PC-3 (cell line): ENCODE measurements at regions not wholly inside any gene's neighbourhood (a gene's known extent, or its start where the extent isn't known, plus 50 kb on each side); places are given as distances from the start of the nearest gene placed in this dataset.
"Not testable (repeated sequence)": the region's sequence is repeated elsewhere in the genome, so short reads cannot be mapped to it uniquely, and the experiment has no call there.

Experiments used
- ATAC-seq: fragments of 200-7000 bp; cut with Tn5 transposase; 2 replicates; pipeline ENCODE4 v1.9.1; 2020; ENCODE audit warnings: mild to moderate bottlenecking, moderate library complexity
- BruUV-seq: library from RNA; stranded (reverse); fragments of 400-500 nt; replicated peaks from 2 replicates; lab custom pipeline; 2021; lab: Mats Ljungman, UMichigan
- CTCF ChIA-PET: fragments of 300-600 bp; sonication (Branson Sonifier 250); formaldehyde crosslinking; loops from one replicate; lab custom pipeline; 2022; ENCODE audit warnings: antibody characterized with exemption; lab: Charles Lee
- POLR2A ChIA-PET: fragments of 300-600 bp; sonication (Branson Sonifier 250); formaldehyde crosslinking; loops from one replicate; lab custom pipeline; 2022; ENCODE audit warnings: antibody characterized with exemption; ENCODE audit not compliant: unreplicated experiment; lab: Charles Lee
- DNase-seq: peaks from one replicate; pipeline ENCODE4 v3.0.0-alpha.2; 2015
- H2AFZ ChIP-seq: fragments of 300-600 bp; sonication (generic); 2 replicates; pipeline ENCODE4 v1.6.0; 2016; ENCODE audit warnings: antibody characterized with exemption, low read length
- H3F3A ChIP-seq: fragments of 300-600 bp; sonication (generic); one replicate; pipeline ENCODE4 v1.6.0; 2017; ENCODE audit warnings: antibody characterized with exemption, low read length, control low read depth, mild to moderate bottlenecking; ENCODE audit not compliant: unreplicated experiment
- H3K27ac ChIP-seq: fragments of 300-600 bp; sonication (generic); 2 replicates; pipeline ENCODE4 v1.5.1; 2016; ENCODE audit warnings: mild to moderate bottlenecking, low read length
- H3K27me3 ChIP-seq: fragments of 300-600 bp; sonication (generic); 2 replicates; pipeline ENCODE4 v1.6.1; 2016; ENCODE audit warnings: low read length, mixed read lengths
- H3K36me3 ChIP-seq: fragments of 300-600 bp; sonication (generic); 2 replicates; pipeline ENCODE4 v1.6.1; 2016; ENCODE audit warnings: low read depth, mixed run types, low read length, mixed read lengths
- H3K4me1 ChIP-seq: fragments of 300-600 bp; sonication (generic); 2 replicates; pipeline ENCODE4 v1.5.1; 2016; ENCODE audit warnings: low read length; ENCODE audit not compliant: insufficient read depth
- H3K4me2 ChIP-seq: fragments of 300-600 bp; sonication (generic); 2 replicates; pipeline ENCODE4 v1.6.0; 2016; ENCODE audit warnings: low read length
- H3K4me3 ChIP-seq: fragments of 300-600 bp; sonication (generic); 2 replicates; pipeline ENCODE4 v1.5.1; 2016; ENCODE audit warnings: mild to moderate bottlenecking, low read length, mixed read lengths
- H3K79me2 ChIP-seq: fragments of 300-600 bp; sonication (generic); 2 replicates; pipeline ENCODE4 v1.6.1; 2017; ENCODE audit warnings: low read length, mixed read lengths
- H3K9ac ChIP-seq: fragments of 300-600 bp; sonication (generic); 2 replicates; pipeline ENCODE4 v1.6.0; 2016; ENCODE audit warnings: mild to moderate bottlenecking, low read length
- H3K9me2 ChIP-seq: fragments of 300-600 bp; sonication (generic); replicated peaks from 2 replicates; pipeline ENCODE4 v1.6.1; 2016; ENCODE audit warnings: mixed run types, low read length, mixed read lengths
- H3K9me3 ChIP-seq: fragments of 300-600 bp; sonication (generic); 2 replicates; pipeline ENCODE4 v1.6.1; 2016; ENCODE audit warnings: low read length, mixed read lengths
- H4K20me1 ChIP-seq: fragments of 300-600 bp; sonication (generic); 2 replicates; pipeline ENCODE4 v1.6.1; 2016; ENCODE audit warnings: low read length, mixed read lengths
- CTCF ChIP-seq: fragments of 300-600 bp; sonication (generic); conservative IDR thresholded peaks from 2 replicates; pipeline ENCODE4 v1.5.1; 2017; ENCODE audit warnings: antibody characterized with exemption, low read depth, mild to moderate bottlenecking, low read length
- EZH2 ChIP-seq: fragments of 300-600 bp; sonication (generic); IDR thresholded peaks from one replicate; pipeline ENCODE4 v1.6.1; 2017; ENCODE audit warnings: antibody characterized with exemption, mild to moderate bottlenecking, low read length; ENCODE audit not compliant: unreplicated experiment
- EZH2phosphoT487 ChIP-seq: fragments of 300-600 bp; sonication (generic); IDR thresholded peaks from 2 replicates; pipeline ENCODE4 v1.6.1; 2018; ENCODE audit warnings: mild to moderate bottlenecking, antibody characterized with exemption, low read length, borderline replicate concordance
- intact Hi-C: fragments of 100-400 bp; cut with micrococcal nuclease; formaldehyde crosslinking; loops from 2 replicates; pipeline ENCODE4 v1.9.0; 2023

GRCh38 chr2:226464380-226464779 lies 335.2 kb downstream of the IRS1 start:
- no peaks in the 10 kb centered on the region for H3K9me3 ChIP-seq
- intact Hi-C loops = no loop called here
- BruUV-seq = no TSS peak

GRCh38 chr2:226463154-226463553 lies 336.5 kb downstream of the IRS1 start:
- Histone ChIP-seq H3K9me3 (no peaks in the 10 kb centered on the region), H3K4me1 (peaks cover 10% of the 10 kb centered on the region; the same call in 1 of the 2 replicates), H3K27ac (no peak overlapping the region), H3K9me2 (no peaks in the 10 kb centered on the region), H3K9ac (no peak overlapping the region), H2AFZ (no peak overlapping the region), H3K27me3 (no peaks in the 10 kb centered on the region), H4K20me1 (no peaks in the 10 kb centered on the region), H3F3A (no peaks in the 10 kb centered on the region), H3K4me3 (no peak overlapping the region), H3K36me3 (no peaks in the 10 kb centered on the region), H3K4me2 (no peak overlapping the region), H3K79me2 (no peaks in the 10 kb centered on the region)
- BruUV-seq = no TSS peak
- ChIA-PET CTCF (no interaction called here), POLR2A (no interaction called here)
- TF ChIP-seq EZH2phosphoT487 = no peak
- TF ChIP-seq EZH2 = no peak
- TF ChIP-seq CTCF = no peak
- DNase-seq (no peak), ATAC-seq (no peak)
- intact Hi-C loops = no loop called here

More at GRCh38 chr2:226464380-226464779, 335.2 kb downstream of the IRS1 start:
- H3K4me1 ChIP-seq = peaks cover 11% of the 10 kb centered on the region; the same call in 1 of the 2 replicates
- no peaks in the 10 kb centered on the region for H3K36me3 ChIP-seq
- no peaks in the 10 kb centered on the region for H3K9me2 ChIP-seq
- H3F3A ChIP-seq = no peaks in the 10 kb centered on the region
- no peak for DNase-seq
- H3K9ac ChIP-seq = no peak overlapping the region
- no peak for ATAC-seq
- ChIA-PET POLR2A (no interaction called here), CTCF (no interaction called here)
- no peaks in the 10 kb centered on the region for H3K79me2 ChIP-seq
- H3K4me3 ChIP-seq = no peak overlapping the region
- H2AFZ ChIP-seq = no peak overlapping the region
- H4K20me1 ChIP-seq = no peaks in the 10 kb centered on the region
- no peak overlapping the region for H3K27ac ChIP-seq
- TF ChIP-seq EZH2phosphoT487 (no peak), CTCF (no peak), EZH2 (no peak)
- H3K4me2 ChIP-seq = no peak overlapping the region
- no peaks in the 10 kb centered on the region for H3K27me3 ChIP-seq

- no TSS peak for BruUV-seq
- no peaks in the 10 kb centered on the region for H3K36me3 ChIP-seq
- ATAC-seq = no peak
- POLR2A ChIA-PET = no interaction called here
- no peak overlapping the region for H2AFZ ChIP-seq
- no peak overlapping the region for H3K27ac ChIP-seq
- H3K4me2 ChIP-seq = no peak overlapping the region
- no peaks in the 10 kb centered on the region for H3K9me3 ChIP-seq
- no peak for TF ChIP-seq EZH2phosphoT487
- TF ChIP-seq EZH2 = no peak
- TF ChIP-seq CTCF = no peak
- H3K4me3 ChIP-seq = no peak overlapping the region
- H3F3A ChIP-seq = no peaks in the 10 kb centered on the region
- no peak overlapping the region for H3K9ac ChIP-seq
- no peaks in the 10 kb centered on the region for H3K4me1 ChIP-seq
- no peaks in the 10 kb centered on the region for H3K79me2 ChIP-seq
- H3K27me3 ChIP-seq = no peaks in the 10 kb centered on the region
- H4K20me1 ChIP-seq = no peaks in the 10 kb centered on the region
- intact Hi-C loops = no loop called here
- CTCF ChIA-PET = no interaction called here
- H3K9me2 ChIP-seq = no peaks in the 10 kb centered on the region
- DNase-seq = no peak
Observed at GRCh38 chr2:226461981-226462380, 337.6 kb downstream of the IRS1 start.

- intact Hi-C loops, BruUV-seq, H3K9ac ChIP-seq, H3K4me3 ChIP-seq, H3K36me3 ChIP-seq, CTCF ChIA-PET, POLR2A ChIA-PET, H3K27me3 ChIP-seq, H3K9me2 ChIP-seq, DNase-seq, H3K79me2 ChIP-seq, H4K20me1 ChIP-seq, H3K9me3 ChIP-seq, H3K4me2 ChIP-seq, H3K4me1 ChIP-seq, ATAC-seq, H3K27ac ChIP-seq, H3F3A ChIP-seq, H2AFZ ChIP-seq: not testable (repeated sequence)
Observed at GRCh38 chr2:226456144-226456543, 343.5 kb downstream of the IRS1 start.
